K562 (cell line): ENCODE measurements at regions not wholly inside any gene's neighbourhood (a gene's known extent, or its start where the extent isn't known, plus 50 kb on each side); places are given as distances from the start of the nearest gene placed in this dataset.

Experiments
- ARID4B ChIP-seq: sonication (generic); formaldehyde crosslinking; IDR thresholded peaks from 2 replicates; pipeline ENCODE4 v1.8.0; 2022; ENCODE audit warnings: mild to moderate bottlenecking, missing genetic modification reagents
- ATF1 ChIP-seq, 2 experiments: fragments of 450-650 bp in 1 of 2; IDR thresholded peaks; 2 replicates each; pipeline ENCODE4 v1.6.1; 2016; ENCODE audit warnings: missing compliant biosample characterization in 1 of 2, missing genetic modification characterization in 1 of 2
- CBFA2T3 ChIP-seq: fragments of 450-650 bp; IDR thresholded peaks from 2 replicates; pipeline ENCODE4 v1.6.1; 2017
- DPF2 ChIP-seq: fragments of 450-650 bp; IDR thresholded peaks from 2 replicates; pipeline ENCODE4 v1.6.1; 2016
- ELF4 ChIP-seq: fragments of 450-650 bp; formaldehyde crosslinking; IDR thresholded peaks from 2 replicates; pipeline ENCODE4 v1.4.0; 2022; ENCODE audit warnings: missing genetic modification characterization
- EP300 ChIP-seq: IDR thresholded peaks from 2 replicates; pipeline ENCODE4 v1.6.1; 2012; ENCODE audit warnings: low read length, improper control_type of control experiment
- FOXM1 ChIP-seq, 2 experiments: fragments of 450-650 bp in 1 of 2; sonication (generic) in 1 of 2; formaldehyde crosslinking in 1 of 2; IDR thresholded peaks; 2 replicates each; pipeline versions ENCODE4 v1.6.1 to v1.9.0; 2017 to 2022; ENCODE audit warnings: low read depth in 2 of 2, mild to moderate bottlenecking in 2 of 2, missing genetic modification reagents in 1 of 2, moderate library complexity in 1 of 2
- GATA2 ChIP-seq: sonication (generic); formaldehyde crosslinking; IDR thresholded peaks from 2 replicates; pipeline ENCODE4 v1.4.0; 2020; ENCODE audit warnings: mild to moderate bottlenecking, missing genetic modification reagents
- NCOR1 ChIP-seq: fragments of 450-650 bp; IDR thresholded peaks from 2 replicates; pipeline ENCODE4 v1.6.1; 2016; ENCODE audit warnings: mild to moderate bottlenecking, moderate library complexity
- PHF21A ChIP-seq: fragments of 450-650 bp; IDR thresholded peaks from 2 replicates; pipeline ENCODE4 v1.6.1; 2017; ENCODE audit warnings: low read depth, borderline replicate concordance
- POLR2AphosphoS5 ChIP-seq: IDR thresholded peaks from 2 replicates; pipeline ENCODE4 v1.6.1; 2011; ENCODE audit warnings: mild to moderate bottlenecking, low read depth, low read length, moderate library complexity; ENCODE audit not compliant: control insufficient read depth, insufficient read depth
- SMAD4 ChIP-seq: fragments of 250-450 bp; sonication (Bioruptor Pico); conservative IDR thresholded peaks from 2 replicates; pipeline ENCODE4 v1.8.0; 2021; ENCODE audit warnings: inconsistent platforms, mild to moderate bottlenecking, moderate library complexity
- SMARCE1 ChIP-seq: fragments of 450-650 bp; IDR thresholded peaks from 2 replicates; pipeline ENCODE4 v1.7.1; 2016; ENCODE audit warnings: mild to moderate bottlenecking
- SREBF2 ChIP-seq: sonication (generic); formaldehyde crosslinking; IDR thresholded peaks from 2 replicates; pipeline ENCODE4 v1.4.0; 2020; ENCODE audit warnings: mild to moderate bottlenecking, missing genetic modification reagents
- TEAD1 ChIP-seq, 2 experiments: fragments of 450-650 bp in 1 of 2; sonication (generic) in 1 of 2; formaldehyde crosslinking; IDR thresholded peaks; 2 replicates each; pipeline versions ENCODE4 v1.4.0 to v1.8.0; 2020 to 2022; ENCODE audit warnings: mild to moderate bottlenecking in 2 of 2, missing genetic modification reagents in 1 of 2
- XRCC3 ChIP-seq: fragments of 450-650 bp; IDR thresholded peaks from 2 replicates; pipeline ENCODE4 v1.6.1; 2017; ENCODE audit warnings: mild to moderate bottlenecking, moderate library complexity
- ZNF639 ChIP-seq, 2 experiments: fragments of 200-800 bp in 1 of 2; sonication (Bioruptor generic) in 1 of 2; sonication (generic) in 1 of 2; formaldehyde crosslinking in 1 of 2; IDR thresholded peaks in 1 of 2; conservative IDR thresholded peaks in 1 of 2; 2 replicates each; pipeline versions ENCODE4 v1.5.0 to v1.6.1; 2016 to 2020; ENCODE audit warnings: missing compliant biosample characterization in 1 of 2, missing genetic modification characterization in 1 of 2, missing genetic modification reagents in 1 of 2

DNA sequence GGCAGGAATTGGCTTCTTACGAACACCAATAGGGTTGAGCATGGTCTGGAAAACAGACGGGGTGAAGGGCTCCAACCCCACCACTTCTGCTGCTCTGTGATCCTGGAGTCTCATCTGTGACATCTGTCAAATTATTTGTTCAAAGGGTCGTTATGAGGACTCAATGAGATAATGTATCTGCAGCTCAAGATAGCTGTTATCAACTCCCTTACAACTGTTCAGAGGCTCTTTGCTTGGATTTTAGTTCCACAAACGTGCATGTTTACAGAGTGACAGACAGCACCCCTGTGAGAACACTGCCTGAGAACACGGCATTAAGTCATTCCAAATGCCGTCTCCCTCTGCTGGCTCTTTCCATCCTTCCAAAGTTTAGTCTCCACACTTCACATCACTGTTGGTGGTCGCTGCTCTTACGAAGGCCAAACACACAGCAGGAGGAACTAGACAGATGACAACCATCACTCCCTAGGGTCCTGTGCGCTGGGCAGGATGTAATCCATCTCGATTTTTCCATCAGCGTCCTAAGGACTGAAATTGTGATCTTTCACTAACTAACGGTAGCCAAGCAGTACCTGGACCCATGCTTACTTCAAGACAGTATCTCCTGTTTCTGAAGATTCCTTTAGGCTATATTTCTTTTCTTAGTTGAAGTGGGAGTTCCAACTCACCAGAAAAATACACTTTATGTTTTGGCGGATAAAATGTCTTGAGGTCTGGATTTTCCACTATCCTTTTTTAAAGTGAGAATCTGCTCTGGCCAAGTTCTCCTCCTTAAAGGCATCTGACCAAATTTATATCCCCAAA is 220.3 kb downstream of the ANAPC1 start (continued):
- TF ChIP-seq ELF4 (CRISPR knock-in tag), result 0 out of 2 replicates have a peak, but pooled peaks have one; percentile 42
- TF ChIP-seq NCOR1, result peak; percentile 88
- peak; percentile 83; the same call in 1 of the 2 replicates for TF ChIP-seq FOXM1 (IDR thresholded peaks at IDR 0.05; ENCODE audit: low read depth)
- TF ChIP-seq FOXM1 (CRISPR knock-in tag; IDR thresholded peaks at IDR 0.05; ENCODE audit: low read depth), result no peak
- no peak for TF ChIP-seq ATF1 (CRISPR knock-in tag; IDR thresholded peaks at IDR 0.05)
- no peak for TF ChIP-seq ATF1 (tag; IDR thresholded peaks at IDR 0.05)
- 0 out of 4 replicates have a peak, but pooled peaks of 1 of the 2 experiments have one; percentile 23 for TF ChIP-seq ZNF639 (CRISPR knock-in tag; conservative IDR thresholded peaks at IDR 0.05 in 1 of 2, IDR thresholded peaks at IDR 0.05 in 1 of 2)
- TF ChIP-seq CBFA2T3, result peak; percentile 92
- TF ChIP-seq SMAD4 (CRISPR knock-in tag), result 0 out of 2 replicates have a peak, but pooled peaks have one; percentile 32
- TF ChIP-seq XRCC3, result no peak
- TF ChIP-seq DPF2, result peak; percentile 79; the same call in 1 of the 2 replicates
- TF ChIP-seq SMARCE1, result peak; percentile 84; the same call in 1 of the 2 replicates
- TF ChIP-seq EP300, result peak; percentile 93
- no peak for TF ChIP-seq PHF21A
- peak; percentile 45; the same call in 1 of the 2 replicates for TF ChIP-seq POLR2AphosphoS5
- no peak for TF ChIP-seq ARID4B (CRISPR knock-in tag)
- no peak for TF ChIP-seq SREBF2 (CRISPR knock-in tag)
- TF ChIP-seq TEAD1 (CRISPR knock-in tag; IDR thresholded peaks at IDR 0.05), result peak in 1 of 2 experiments; percentile 67; a peak in 1 of 4 replicates
- TF ChIP-seq GATA2 (CRISPR knock-in tag), result peak; percentile 69
